ENCODE measurements at regions not wholly inside any gene's neighbourhood (a gene's known extent, or its start where the extent isn't known, plus 50 kb on each side); places are given as distances from the start of the nearest gene placed in this dataset.
"Not testable (repeated sequence)": the region's sequence is repeated elsewhere in the genome, so short reads cannot be mapped to it uniquely, and the experiment has no call there.

DNA sequence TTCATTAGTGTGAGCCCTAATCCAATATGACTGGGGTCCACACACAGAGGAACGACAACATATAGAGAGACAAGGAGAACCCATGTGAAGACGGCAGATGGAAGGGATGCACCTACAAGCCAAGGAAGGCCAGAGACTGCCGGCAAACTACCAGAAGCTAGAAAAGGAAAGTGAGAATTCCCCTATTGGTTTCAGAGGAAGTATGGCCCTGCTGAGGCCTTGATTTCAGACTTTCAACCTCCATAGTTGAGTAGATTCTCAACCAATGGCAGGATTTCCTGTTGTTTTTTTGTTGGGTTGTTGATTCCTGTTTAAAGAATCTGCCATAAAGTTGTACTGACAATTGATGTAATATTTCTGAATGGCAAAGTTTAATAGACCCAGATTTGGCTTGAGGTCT, 241.5 kb downstream of the SATB2 start:
- no peak for DNase-seq
- TF ChIP-seq POLR2A (IDR thresholded peaks at IDR 0.05; ENCODE audit: low read length): no peak
- TF ChIP-seq GATA1 (IDR thresholded peaks at IDR 0.05; ENCODE audit: low read depth, low read length): no peak

DNA sequence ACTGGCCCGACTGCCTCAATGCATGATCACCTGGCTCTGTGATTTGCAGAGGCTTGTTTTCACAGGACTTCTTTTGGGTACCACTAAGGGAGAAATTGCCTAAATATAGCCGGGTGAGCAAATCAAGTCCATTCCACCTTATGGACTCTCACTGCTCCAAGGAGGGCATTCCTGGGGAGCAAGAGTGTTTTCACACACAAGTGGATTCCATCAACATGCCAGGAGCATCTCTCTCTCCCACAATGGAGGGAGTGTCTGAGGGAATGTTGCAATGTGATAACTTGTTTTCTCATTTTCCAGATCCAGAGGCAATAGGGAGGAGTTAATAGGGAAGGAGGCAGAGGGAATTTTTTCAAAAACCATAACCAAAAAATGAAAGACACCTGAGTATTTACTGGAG, 250.7 kb downstream of the SATB2 start:
- TF ChIP-seq GATA1 (IDR thresholded peaks at IDR 0.05; ENCODE audit: low read depth, low read length) (no peak), POLR2A (IDR thresholded peaks at IDR 0.05; ENCODE audit: low read length) (no peak)
- no peak for DNase-seq

DNA sequence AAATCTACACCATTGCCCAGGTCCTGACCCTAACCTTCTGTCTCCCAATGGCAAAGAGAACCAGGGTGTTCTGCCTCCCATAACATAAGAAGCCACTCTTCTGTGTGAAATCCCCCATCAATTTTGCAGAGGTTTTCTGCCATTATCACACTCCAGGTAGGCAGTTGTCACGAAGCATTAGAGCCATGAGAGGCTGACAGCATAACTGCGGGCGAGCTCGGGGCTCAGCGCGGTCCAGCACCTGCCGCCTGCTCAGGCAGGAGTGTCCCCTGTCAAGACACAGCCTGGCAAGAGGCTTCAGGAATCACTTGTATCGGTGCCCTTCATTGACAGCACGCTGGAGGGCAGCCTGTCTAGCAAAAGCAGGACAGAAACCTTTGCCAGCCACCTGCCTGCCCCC, 251.2 kb downstream of the SATB2 start:
- TF ChIP-seq POLR2A (IDR thresholded peaks at IDR 0.05; ENCODE audit: low read length) (no peak), GATA1 (IDR thresholded peaks at IDR 0.05; ENCODE audit: low read depth, low read length) (no peak)
- DNase-seq: no peak

DNA sequence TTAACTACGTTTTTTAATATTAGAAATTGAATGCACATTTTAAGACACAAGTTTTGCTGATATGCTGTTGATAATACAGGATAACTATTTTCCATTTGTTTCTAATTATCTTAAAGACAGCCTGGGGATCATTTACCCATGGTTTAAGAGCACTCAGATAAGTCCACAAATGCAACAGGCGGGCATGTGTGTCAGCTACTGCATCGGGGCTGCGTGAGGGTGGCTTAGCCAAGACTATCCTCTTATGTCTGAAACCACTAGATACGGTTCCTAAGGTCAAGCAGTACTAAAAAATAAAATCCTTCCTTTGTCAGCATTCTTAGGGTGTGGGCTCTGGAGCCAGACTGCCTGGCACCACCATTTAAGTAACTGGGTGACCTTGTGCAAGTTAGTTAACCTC, 254.8 kb downstream of the SATB2 start:
- TF ChIP-seq GATA1 (IDR thresholded peaks at IDR 0.05; ENCODE audit: low read depth, low read length) (no peak), POLR2A (IDR thresholded peaks at IDR 0.05; ENCODE audit: low read length) (no peak)
- DNase-seq: no peak

DNA sequence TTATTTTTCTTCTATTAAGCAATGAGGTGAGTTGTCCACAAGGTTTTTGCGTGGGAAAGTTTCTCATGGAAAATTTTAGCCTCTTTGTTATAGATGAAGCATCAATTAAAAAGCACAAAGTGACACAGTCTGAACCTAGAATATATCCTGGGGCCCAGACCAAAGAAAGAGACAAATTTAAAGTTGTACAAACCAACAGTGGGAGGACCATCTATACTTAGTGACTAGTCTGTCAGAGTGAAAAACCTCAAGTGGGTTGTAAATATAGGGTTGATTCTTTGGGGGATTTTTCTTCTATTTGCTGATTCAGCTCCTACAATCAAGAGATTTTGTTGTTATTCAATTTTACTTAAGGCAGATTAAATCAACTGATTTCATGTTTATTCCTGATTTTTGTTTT, 256.2 kb downstream of the SATB2 start:
- TF ChIP-seq GATA1 (IDR thresholded peaks at IDR 0.05; ENCODE audit: low read depth, low read length): no peak
- no peak for TF ChIP-seq POLR2A (IDR thresholded peaks at IDR 0.05; ENCODE audit: low read length)
- DNase-seq: no peak

DNA sequence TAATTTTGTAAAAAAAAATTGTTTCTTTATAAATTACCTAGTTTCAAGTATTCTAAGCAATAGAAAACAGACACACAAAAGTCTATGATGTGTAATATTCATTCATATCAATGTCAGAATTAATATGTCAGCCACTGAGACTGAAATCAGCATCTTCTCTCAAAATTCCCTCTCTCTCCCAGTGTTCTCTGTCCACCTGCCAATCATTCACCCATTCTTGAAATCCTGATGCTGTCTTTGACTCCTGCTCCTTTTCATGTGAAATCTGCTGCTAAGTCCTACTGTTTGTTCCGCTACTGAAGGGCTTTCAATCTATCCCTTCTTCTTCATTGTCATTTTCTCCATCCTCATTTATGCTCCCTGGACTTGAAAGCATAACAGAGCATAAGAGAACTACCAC, 257.9 kb downstream of the SATB2 start:
- TF ChIP-seq GATA1 (IDR thresholded peaks at IDR 0.05; ENCODE audit: low read depth, low read length) (no peak), POLR2A (IDR thresholded peaks at IDR 0.05; ENCODE audit: low read length) (no peak)
- DNase-seq: no peak

DNA sequence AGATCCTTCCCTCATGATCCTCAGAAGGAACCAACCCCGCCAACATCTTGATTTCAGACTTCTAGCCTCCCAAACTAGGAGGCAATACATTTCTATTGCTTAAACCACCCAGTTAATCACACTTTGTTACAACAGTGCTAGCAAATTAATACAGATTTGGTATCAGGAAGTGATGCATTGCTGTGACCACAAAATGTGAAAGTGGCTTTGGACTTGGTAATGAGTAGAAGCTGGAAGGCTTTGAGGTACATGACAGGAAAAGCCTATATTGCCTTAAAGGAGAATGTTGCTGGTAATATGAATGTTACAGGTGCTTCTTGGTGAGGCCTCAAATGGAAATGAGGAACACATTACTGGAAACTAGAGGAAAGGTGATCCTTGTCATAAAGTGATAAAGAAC, 260.3 kb downstream of the SATB2 start:
- TF ChIP-seq GATA1 (IDR thresholded peaks at IDR 0.05; ENCODE audit: low read depth, low read length) (no peak), POLR2A (IDR thresholded peaks at IDR 0.05; ENCODE audit: low read length) (no peak)

DNA sequence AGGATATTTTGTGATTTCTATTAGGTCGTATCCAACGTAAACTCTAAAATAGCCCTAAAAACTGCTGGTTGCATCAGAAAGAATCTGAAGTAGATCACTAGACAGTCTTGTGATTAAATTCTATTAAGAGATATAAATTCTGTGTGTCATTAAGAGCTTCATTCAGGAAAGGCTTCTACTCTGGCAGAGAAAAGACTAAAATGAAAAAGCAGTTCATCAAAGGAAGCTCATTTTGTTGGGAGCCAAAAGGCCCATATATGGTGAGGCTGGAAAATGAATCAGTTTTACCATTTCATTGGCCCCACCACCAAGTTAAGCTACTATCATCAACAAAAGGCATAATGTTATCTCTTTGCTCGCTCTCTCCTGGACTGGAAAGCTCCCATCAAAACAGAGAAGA, 261.1 kb downstream of the SATB2 start:
- DNase-seq: no peak
- no peak for TF ChIP-seq GATA1 (IDR thresholded peaks at IDR 0.05; ENCODE audit: low read depth, low read length)
- TF ChIP-seq POLR2A (IDR thresholded peaks at IDR 0.05; ENCODE audit: low read length): no peak

More for the DNA sequence above, 260.3 kb downstream of the SATB2 start:
- no peak for DNase-seq

DNA sequence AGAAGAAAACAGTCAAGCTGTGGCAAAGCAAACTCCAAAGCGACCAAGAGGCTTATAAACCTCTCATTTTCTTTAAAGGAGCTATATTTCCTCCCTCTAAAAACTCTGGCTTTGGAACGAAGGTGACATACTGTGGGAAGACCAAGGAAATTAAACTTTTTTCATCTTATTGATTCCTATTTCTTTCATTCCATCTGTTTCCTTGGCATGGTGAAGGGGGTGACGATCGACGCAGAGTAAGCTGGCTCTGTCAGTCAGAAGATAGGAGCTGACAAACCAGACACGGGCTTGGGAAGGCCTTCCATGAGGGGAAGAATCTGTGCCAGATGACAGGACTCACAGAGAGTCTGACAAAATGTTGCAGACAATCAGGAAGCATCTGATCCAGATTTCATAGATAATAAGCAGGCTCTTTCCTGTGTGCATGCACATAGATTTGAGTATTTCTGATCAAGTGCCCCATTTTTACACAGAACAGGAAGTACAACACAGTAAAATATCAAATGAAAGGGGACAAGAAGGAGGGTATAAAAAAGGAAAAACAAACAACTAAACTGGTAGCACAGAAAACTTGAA, 261.7 kb downstream of the SATB2 start:
- TF ChIP-seq POLR2A (IDR thresholded peaks at IDR 0.05; ENCODE audit: low read length) (no peak), GATA1 (IDR thresholded peaks at IDR 0.05; ENCODE audit: low read depth, low read length) (no peak)
- no peak for DNase-seq

DNA sequence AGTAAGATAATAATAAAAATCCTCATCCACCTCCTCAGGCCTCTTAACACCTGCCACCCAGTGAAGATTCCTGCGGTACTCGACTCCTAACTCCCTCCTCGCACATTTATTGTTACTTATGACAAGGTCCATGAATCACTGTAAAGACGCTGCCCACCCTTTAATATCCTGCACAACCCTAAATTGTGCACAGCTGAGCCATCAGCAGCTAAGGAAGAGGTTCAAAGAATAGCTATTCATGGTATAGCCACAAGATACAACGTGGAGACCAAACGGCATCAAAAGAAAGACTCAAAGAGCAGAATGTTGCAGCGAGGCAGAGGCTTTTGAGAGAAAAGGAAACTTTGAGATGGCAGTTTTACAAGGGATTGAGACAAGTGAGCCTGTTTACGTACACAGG, 266.3 kb downstream of the SATB2 start:
- TF ChIP-seq GATA1 (IDR thresholded peaks at IDR 0.05; ENCODE audit: low read depth, low read length): no peak
- no peak for TF ChIP-seq POLR2A (IDR thresholded peaks at IDR 0.05; ENCODE audit: low read length)
- no peak for DNase-seq

DNA sequence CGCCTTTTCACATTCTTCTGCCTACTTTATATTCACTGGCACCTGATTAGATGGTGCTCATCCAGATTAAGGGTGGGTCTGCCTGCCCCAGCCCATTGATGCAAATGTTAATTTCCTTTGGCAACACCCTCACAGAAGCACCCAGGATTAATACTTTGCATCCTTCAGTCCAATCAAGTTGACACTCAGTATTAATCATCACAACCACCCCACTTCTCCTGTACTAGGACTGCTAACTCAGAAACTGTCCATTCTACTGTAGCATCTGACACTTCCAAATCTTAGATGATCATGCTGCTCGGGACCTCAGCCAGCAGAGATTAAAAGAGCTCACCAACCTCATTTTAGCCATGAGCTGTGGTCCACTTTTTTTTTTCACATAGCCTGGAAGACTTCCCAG, 268.5 kb downstream of the SATB2 start:
- DNase-seq: no peak
- TF ChIP-seq POLR2A (IDR thresholded peaks at IDR 0.05; ENCODE audit: low read length): no peak
- TF ChIP-seq GATA1 (IDR thresholded peaks at IDR 0.05; ENCODE audit: low read depth, low read length): no peak

DNA sequence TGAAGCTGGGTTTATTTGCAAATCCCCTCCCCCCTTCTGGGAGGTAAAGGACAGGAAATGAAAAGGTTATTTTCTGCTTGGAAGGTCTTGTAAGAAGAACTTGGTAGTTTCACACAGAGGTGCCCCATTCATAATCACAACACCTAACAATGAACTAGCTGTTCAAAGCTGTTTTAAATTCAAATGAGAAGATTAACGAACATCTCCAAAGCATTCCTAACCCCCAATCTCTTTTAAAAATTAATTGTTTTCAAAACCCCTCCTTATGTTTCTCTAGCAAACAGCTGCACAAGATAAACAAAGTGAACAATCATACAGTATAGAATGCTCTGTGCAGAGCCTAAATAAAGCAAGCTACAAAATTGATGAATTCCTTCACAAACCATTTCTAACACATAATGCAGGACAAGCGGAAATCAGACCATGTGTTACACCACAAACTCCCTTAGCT, 271.4 kb downstream of the SATB2 start:
- no peak for DNase-seq
- TF ChIP-seq GATA1 (IDR thresholded peaks at IDR 0.05; ENCODE audit: low read depth, low read length): no peak
- TF ChIP-seq POLR2A (IDR thresholded peaks at IDR 0.05; ENCODE audit: low read length): no peak

DNA sequence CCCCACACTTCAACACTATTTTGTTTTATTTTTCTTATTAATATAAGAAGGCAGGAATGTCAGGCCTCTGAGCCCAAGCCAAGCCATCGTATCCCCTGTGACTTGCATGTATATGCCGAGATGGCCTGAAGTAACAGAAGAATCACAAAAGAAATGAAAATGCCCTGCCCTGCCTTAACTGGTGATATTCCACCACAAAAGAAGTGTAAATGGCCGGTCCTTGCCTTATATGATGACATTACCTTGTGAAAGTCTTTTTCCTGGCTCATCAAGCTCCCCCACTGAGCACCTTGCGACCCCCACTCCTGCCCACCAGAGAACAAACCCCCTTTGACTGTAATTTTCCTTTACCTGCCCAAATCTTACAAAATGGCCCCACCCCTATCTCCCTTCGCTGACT, 272.6 kb downstream of the SATB2 start:
- not testable (repeated sequence) for DNase-seq

DNA sequence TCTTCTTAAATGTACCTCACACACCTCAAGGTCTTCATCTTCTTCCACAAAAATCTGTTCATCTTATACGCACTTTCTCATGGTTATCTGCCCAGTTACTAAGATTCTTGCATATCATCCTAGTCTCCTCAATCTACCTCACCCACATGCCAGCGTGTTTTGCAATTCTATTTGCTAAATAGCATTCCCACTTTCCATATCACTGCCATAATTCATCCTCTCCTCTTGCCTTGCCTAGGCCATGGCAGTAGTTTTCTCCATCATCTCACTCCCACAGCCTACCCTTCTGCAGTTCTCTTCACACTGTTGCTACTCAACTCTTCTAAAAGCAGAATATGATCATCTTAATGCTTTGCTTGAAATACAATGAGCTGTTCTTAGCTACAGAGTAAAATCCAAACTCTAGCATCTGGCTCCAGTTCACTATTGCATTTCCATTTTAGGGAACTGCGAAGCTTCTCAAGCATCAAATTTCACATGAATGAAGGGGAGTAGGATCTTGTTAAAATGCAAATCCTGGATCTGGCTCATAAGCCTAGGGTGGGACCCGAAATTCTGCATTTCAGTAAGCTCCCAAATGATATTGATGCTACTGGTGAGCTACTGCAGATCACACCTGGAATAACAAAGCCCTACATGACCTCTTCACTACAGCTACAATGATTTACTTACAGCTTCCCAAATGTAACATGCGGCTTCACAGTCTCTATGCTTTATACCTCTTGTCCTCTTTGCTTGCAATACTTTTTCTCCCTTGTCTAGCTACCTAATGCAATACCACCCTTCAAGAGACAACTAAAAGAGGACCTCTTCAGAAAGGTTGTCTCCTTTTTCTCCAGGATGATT, 293.9 kb downstream of the SATB2 start:
- no peak for TF ChIP-seq POLR2A (IDR thresholded peaks at IDR 0.05; ENCODE audit: low read length)
- TF ChIP-seq GATA1 (IDR thresholded peaks at IDR 0.05; ENCODE audit: low read depth, low read length): no peak
- DNase-seq: no peak
